Peyer's patch (tissue), 4 donors: ENCODE measurements at regions not wholly inside any gene's neighbourhood (a gene's known extent, or its start where the extent isn't known, plus 50 kb on each side); places are given as distances from the start of the nearest gene placed in this dataset.
"Not testable (repeated sequence)": the region's sequence is repeated elsewhere in the genome, so short reads cannot be mapped to it uniquely, and the experiment has no call there.

Source experiments
- DNase-seq, 3 donors: peaks; one replicate each; pipeline ENCODE4 v3.0.0-alpha.2; 2017 to 2019
- H3K27ac ChIP-seq, 4 donors: fragments of 200-600 bp; sonication (generic); one replicate each; pipeline ENCODE4 v1.5.1; 2016 to 2019
- H3K27me3 ChIP-seq, 2 donors: fragments of 200-600 bp; sonication (generic); one replicate each; pipeline ENCODE4 v1.5.1; 2019
- H3K36me3 ChIP-seq, 3 donors: fragments of 200-600 bp; sonication (generic); one replicate each; pipeline ENCODE4 v1.5.1; 2016 to 2019
- H3K4me1 ChIP-seq, 4 donors: fragments of 200-600 bp; sonication (generic); one replicate each; pipeline ENCODE4 v1.5.1; 2016 to 2019
- H3K4me3 ChIP-seq, 4 donors: fragments of 200-600 bp; sonication (generic); 1 replicate in 3 of 4; 2 replicates in 1 of 4; pipeline ENCODE4 v1.5.1; 2016 to 2019; ENCODE audit warnings: mild to moderate bottlenecking in 1 of 4
- H3K9me3 ChIP-seq, 4 donors: fragments of 200-600 bp; sonication (generic); one replicate each; pipeline ENCODE4 v1.5.1; 2016 to 2019; ENCODE audit warnings: mild to moderate bottlenecking in 1 of 4
- CTCF ChIP-seq, 6 experiments: fragments of 450-650 bp in 4 of 6; fragments of 200-600 bp in 2 of 6; sonication (generic) in 1 of 6; IDR thresholded peaks; one replicate each; pipeline ENCODE4 v1.5.1; 2017 to 2019; ENCODE audit warnings: antibody characterized with exemption in 6 of 6, mild to moderate bottlenecking in 3 of 6, moderate library complexity in 1 of 6
- POLR2A ChIP-seq, 2 donors: fragments of 450-650 bp; IDR thresholded peaks; one replicate each; pipeline ENCODE4 v1.5.1; 2017; ENCODE audit warnings: antibody characterized with exemption in 2 of 2, mild to moderate bottlenecking in 2 of 2, moderate library complexity in 2 of 2

GRCh38 chr12:31797230-31797872 lies 68.5 kb upstream of the AMN1 start:
- no peaks in the 10 kb centered on the region for H3K9me3 ChIP-seq
- TF ChIP-seq POLR2A (IDR thresholded peaks at IDR 0.05) (no peak), CTCF (IDR thresholded peaks at IDR 0.05) (no peak)
- no peaks in the 10 kb centered on the region for H3K27me3 ChIP-seq
- H3K36me3 ChIP-seq, result no peaks in the 10 kb centered on the region
- no peak for DNase-seq
- no peaks in the 10 kb centered on the region for H3K4me1 ChIP-seq
- no peak overlapping the region for H3K4me3 ChIP-seq
- no peak overlapping the region for H3K27ac ChIP-seq

- H3K4me3 ChIP-seq, result no peak overlapping the region
- TF ChIP-seq CTCF (IDR thresholded peaks at IDR 0.05) (no peak), POLR2A (IDR thresholded peaks at IDR 0.05) (no peak)
- no peaks in the 10 kb centered on the region for H3K9me3 ChIP-seq
- no peaks in the 10 kb centered on the region for H3K36me3 ChIP-seq
- H3K4me1 ChIP-seq, result no peaks in the 10 kb centered on the region
- no peak for DNase-seq
- H3K27me3 ChIP-seq, result no peaks in the 10 kb centered on the region
- no peak overlapping the region for H3K27ac ChIP-seq
Measured at GRCh38 chr12:31796270-31796951, 67.6 kb upstream of the AMN1 start.

DNA sequence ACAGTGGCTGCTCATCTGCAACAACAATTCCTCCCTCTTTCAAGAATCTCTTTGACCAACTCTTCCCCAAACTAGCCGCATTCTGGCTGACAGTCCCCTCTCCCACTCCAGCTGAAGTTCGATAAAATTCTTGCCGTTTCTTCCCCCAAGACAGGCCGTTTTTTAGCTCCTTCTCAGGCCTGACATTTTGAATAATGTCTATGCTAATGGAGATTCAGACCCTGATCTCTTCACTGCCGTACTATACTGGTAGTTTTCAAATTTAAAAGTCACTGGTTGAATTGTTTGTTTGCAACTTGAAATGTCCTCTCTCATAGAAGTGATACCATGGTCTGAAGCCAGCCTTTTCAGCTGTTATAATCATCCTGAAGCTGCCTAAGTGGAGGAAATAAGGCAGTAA lies 65.9 kb upstream of the AMN1 start:
- Histone ChIP-seq H3K4me3 (no peak overlapping the region), H3K4me1 (no peaks in the 10 kb centered on the region), H3K27me3 (no peaks in the 10 kb centered on the region), H3K36me3 (no peaks in the 10 kb centered on the region), H3K27ac (no peak overlapping the region), H3K9me3 (no peaks in the 10 kb centered on the region)
- DNase-seq, result no peak
- TF ChIP-seq CTCF (IDR thresholded peaks at IDR 0.05) (no peak), POLR2A (IDR thresholded peaks at IDR 0.05) (no peak)

- DNase-seq, H3K4me3 ChIP-seq, H3K4me1 ChIP-seq, H3K27ac ChIP-seq, H3K36me3 ChIP-seq, H3K9me3 ChIP-seq, H3K27me3 ChIP-seq: not testable (repeated sequence)
Measured at GRCh38 chr12:31791265-31791664, 62.4 kb upstream of the AMN1 start.

DNA sequence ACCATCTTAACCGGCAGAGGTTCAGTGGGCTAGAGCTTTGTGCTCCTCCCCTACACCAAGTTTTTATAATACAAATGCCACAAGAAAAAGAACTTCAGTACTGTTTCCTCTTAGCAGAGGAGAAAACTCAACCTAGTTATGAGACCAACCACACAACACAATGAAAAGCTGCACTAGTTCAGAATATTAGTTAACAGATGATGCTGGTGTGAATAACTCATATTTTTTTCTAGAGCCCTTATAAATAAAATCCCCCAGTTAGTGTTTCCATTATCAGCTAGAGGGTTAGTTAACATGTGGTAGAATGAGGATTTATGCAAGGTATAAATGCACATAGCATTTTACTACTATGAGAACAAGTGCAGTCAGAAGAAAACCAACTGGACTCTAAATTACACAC lies 61.9 kb upstream of the AMN1 start:
- DNase-seq, result no peak
- Histone ChIP-seq H3K27me3 (no peaks in the 10 kb centered on the region), H3K36me3 (no peaks in the 10 kb centered on the region), H3K27ac (no peak overlapping the region), H3K4me1 (no peaks in the 10 kb centered on the region), H3K9me3 (no peaks in the 10 kb centered on the region), H3K4me3 (no peak overlapping the region)
- TF ChIP-seq CTCF (IDR thresholded peaks at IDR 0.05), result no peak
- TF ChIP-seq POLR2A (IDR thresholded peaks at IDR 0.05), result no peak

GRCh38 chr12:31785318-31785717 lies 56.5 kb upstream of the AMN1 start:
- Histone ChIP-seq H3K4me1 (no peaks in the 10 kb centered on the region), H3K9me3 (no peaks in the 10 kb centered on the region), H3K27me3 (no peaks in the 10 kb centered on the region), H3K36me3 (no peaks in the 10 kb centered on the region), H3K27ac (no peak overlapping the region), H3K4me3 (no peak overlapping the region)
- no peak for DNase-seq
- TF ChIP-seq POLR2A (IDR thresholded peaks at IDR 0.05) (no peak), CTCF (IDR thresholded peaks at IDR 0.05) (no peak)
